Nephron progenitor cell (in vitro differentiated cells): ENCODE measurements at regions not wholly inside any gene's neighbourhood (a gene's known extent, or its start where the extent isn't known, plus 50 kb on each side); places are given as distances from the start of the nearest gene placed in this dataset.

Source experiments
- DNase-seq: peaks from one replicate; pipeline ENCODE4 v3.0.0; 2021
- H3K27ac Mint-ChIP-seq: 2 replicates; pipeline ENCODE4 v1.8.0; 2021; ENCODE audit warnings: mild to moderate bottlenecking, moderate library complexity, mixed read lengths
- H3K27me3 Mint-ChIP-seq: 2 replicates; pipeline ENCODE4 v1.8.0; 2021; ENCODE audit warnings: mild to moderate bottlenecking, low read depth, mixed read lengths; ENCODE audit not compliant: poor library complexity
- H3K36me3 Mint-ChIP-seq: 2 replicates; pipeline ENCODE4 v1.8.0; 2021; ENCODE audit warnings: low read depth, mixed read lengths
- H3K4me1 Mint-ChIP-seq: 2 replicates; pipeline ENCODE4 v1.8.0; 2021; ENCODE audit warnings: mixed read lengths
- H3K4me3 Mint-ChIP-seq: 2 replicates; pipeline ENCODE4 v1.8.0; 2021; ENCODE audit warnings: mild to moderate bottlenecking, moderate library complexity, mixed read lengths
- H3K9me3 Mint-ChIP-seq: 2 replicates; pipeline ENCODE4 v1.8.0; 2021; ENCODE audit warnings: mild to moderate bottlenecking, moderate library complexity, mixed read lengths
- TF ChIP-seq, protein P1 (sequence below): fragments of 200-600 bp; sonication (generic); IDR thresholded peaks from 2 replicates; pipeline ENCODE4 v1.5.0; 2021; ENCODE audit warnings: antibody characterized with exemption

DNA sequence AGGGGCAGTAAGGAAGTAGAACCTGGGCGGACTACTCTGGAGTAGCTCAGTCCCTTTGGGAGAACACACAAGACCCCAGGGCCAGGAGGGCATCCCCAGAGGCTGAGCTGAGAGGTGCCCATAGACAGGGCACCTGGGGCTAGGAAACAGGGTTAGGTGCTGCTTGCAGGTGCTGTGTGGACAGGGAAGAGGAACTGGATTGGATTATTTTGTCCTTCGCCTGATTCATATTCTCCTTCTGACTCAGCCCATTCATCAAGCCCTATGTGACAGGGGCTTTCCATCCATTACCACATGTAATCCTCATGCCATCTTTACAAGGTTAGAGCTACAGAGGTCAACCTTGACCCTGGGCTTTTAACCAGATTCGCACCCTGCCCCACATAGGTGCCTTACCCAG, 183.9 kb downstream of the C1orf94 start:
- no peaks in the 10 kb centered on the region for H3K9me3 Mint-ChIP-seq
- TF ChIP-seq, protein P1, sequence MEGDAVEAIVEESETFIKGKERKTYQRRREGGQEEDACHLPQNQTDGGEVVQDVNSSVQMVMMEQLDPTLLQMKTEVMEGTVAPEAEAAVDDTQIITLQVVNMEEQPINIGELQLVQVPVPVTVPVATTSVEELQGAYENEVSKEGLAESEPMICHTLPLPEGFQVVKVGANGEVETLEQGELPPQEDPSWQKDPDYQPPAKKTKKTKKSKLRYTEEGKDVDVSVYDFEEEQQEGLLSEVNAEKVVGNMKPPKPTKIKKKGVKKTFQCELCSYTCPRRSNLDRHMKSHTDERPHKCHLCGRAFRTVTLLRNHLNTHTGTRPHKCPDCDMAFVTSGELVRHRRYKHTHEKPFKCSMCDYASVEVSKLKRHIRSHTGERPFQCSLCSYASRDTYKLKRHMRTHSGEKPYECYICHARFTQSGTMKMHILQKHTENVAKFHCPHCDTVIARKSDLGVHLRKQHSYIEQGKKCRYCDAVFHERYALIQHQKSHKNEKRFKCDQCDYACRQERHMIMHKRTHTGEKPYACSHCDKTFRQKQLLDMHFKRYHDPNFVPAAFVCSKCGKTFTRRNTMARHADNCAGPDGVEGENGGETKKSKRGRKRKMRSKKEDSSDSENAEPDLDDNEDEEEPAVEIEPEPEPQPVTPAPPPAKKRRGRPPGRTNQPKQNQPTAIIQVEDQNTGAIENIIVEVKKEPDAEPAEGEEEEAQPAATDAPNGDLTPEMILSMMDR: no peak
- no peaks in the 10 kb centered on the region for H3K36me3 Mint-ChIP-seq
- H3K4me3 Mint-ChIP-seq: no peak overlapping the region
- H3K27ac Mint-ChIP-seq: no peak overlapping the region
- no peak for DNase-seq
- no peaks in the 10 kb centered on the region for H3K4me1 Mint-ChIP-seq
- H3K27me3 Mint-ChIP-seq: peaks cover 45% of the 10 kb centered on the region

GRCh38 chr1:34361121-34361520, 184.4 kb downstream of the C1orf94 start:
- H3K4me1 Mint-ChIP-seq: no peaks in the 10 kb centered on the region
- no peaks in the 10 kb centered on the region for H3K36me3 Mint-ChIP-seq
- no peak for DNase-seq
- H3K4me3 Mint-ChIP-seq: no peak overlapping the region
- no peaks in the 10 kb centered on the region for H3K9me3 Mint-ChIP-seq
- TF ChIP-seq, protein P1: no peak
- no peak overlapping the region for H3K27ac Mint-ChIP-seq
- H3K27me3 Mint-ChIP-seq: peaks cover 48% of the 10 kb centered on the region

DNA sequence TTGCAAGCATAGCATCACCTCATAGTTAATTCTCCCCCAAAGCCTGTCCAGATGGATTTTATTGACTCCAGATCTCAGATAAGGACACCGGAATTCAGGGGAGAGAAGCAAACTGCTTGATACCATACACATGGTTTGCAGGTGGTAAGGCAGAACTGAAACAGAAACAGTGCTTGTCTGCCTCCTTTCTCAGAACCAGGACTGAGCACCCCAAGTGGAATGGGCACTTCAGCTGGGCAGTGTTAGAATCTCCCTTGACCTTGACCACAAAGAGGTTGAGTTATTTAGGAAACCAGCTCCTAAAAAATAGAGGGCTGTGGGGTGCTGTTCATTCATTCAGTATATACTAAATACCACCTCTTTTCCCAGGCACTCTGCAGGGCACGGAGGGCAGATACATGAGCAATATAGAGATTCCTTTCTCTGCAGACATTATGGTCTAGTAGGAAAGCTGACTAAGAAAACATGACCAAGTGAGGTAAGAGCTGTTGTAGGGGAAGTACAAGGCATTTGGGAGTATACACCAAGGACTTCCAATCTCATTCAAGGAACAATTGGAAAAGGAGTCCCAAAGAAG, 185.2 kb downstream of the C1orf94 start:
- TF ChIP-seq, protein P1: no peak
- H3K27ac Mint-ChIP-seq: no peak overlapping the region
- H3K4me3 Mint-ChIP-seq: no peak overlapping the region
- no peaks in the 10 kb centered on the region for H3K36me3 Mint-ChIP-seq
- DNase-seq: no peak
- H3K4me1 Mint-ChIP-seq: no peaks in the 10 kb centered on the region
- no peaks in the 10 kb centered on the region for H3K9me3 Mint-ChIP-seq
- peaks cover 47% of the 10 kb centered on the region for H3K27me3 Mint-ChIP-seq

- Mint-ChIP-seq H3K27me3 (peaks cover 41% of the 10 kb centered on the region), H3K27ac (no peak overlapping the region), H3K36me3 (no peaks in the 10 kb centered on the region), H3K4me1 (no peaks in the 10 kb centered on the region), H3K9me3 (no peaks in the 10 kb centered on the region), H3K4me3 (no peak overlapping the region)
- TF ChIP-seq, protein P1: no peak
- no peak for DNase-seq
Measured at GRCh38 chr1:34362949-34363348, 186.2 kb downstream of the C1orf94 start.

GRCh38 chr1:34363447-34363846, 186.7 kb downstream of the C1orf94 start:
- no peak for DNase-seq
- Mint-ChIP-seq H3K4me1 (no peaks in the 10 kb centered on the region), H3K36me3 (no peaks in the 10 kb centered on the region), H3K27me3 (peaks cover 41% of the 10 kb centered on the region), H3K9me3 (no peaks in the 10 kb centered on the region), H3K27ac (no peak overlapping the region), H3K4me3 (no peak overlapping the region)
- TF ChIP-seq, protein P1: no peak

GRCh38 chr1:34363915-34364314, 187.2 kb downstream of the C1orf94 start:
- no peaks in the 10 kb centered on the region for H3K4me1 Mint-ChIP-seq
- no peak overlapping the region for H3K27ac Mint-ChIP-seq
- H3K27me3 Mint-ChIP-seq: peaks cover 45% of the 10 kb centered on the region
- no peaks in the 10 kb centered on the region for H3K9me3 Mint-ChIP-seq
- H3K36me3 Mint-ChIP-seq: no peaks in the 10 kb centered on the region
- DNase-seq: no peak
- H3K4me3 Mint-ChIP-seq: no peak overlapping the region
- TF ChIP-seq, protein P1: no peak
